ENCODE measurements at regions not wholly inside any gene's neighbourhood (a gene's known extent, or its start where the extent isn't known, plus 50 kb on each side); places are given as distances from the start of the nearest gene placed in this dataset.

DNA sequence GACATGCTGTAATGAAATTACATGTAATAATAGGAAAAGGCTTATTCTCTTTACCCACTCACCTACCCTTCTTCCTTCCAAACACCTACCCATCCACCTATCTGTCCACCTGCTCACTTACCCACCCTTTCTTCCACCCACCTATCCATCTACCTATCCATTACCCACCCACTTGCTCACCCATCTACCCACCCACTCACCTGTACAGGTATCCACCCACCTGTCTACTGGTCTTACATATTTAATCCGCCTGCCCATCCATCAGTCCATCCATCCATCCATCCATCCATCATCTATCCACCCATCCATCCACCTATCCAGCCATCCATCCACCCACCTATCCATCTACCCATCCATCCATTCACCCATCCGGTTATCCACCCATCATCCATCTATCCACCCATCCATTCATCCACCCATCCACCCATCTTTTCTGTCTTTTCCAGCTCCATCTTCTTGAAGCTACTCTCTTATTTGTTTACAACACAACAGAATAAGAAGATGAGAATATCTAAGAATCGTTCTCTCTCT is 133.3 kb upstream of the STX18 start:
- TF ChIP-seq CBX5 (IDR thresholded peaks at IDR 0.05; ENCODE audit: low read depth) (no peak), POLR2AphosphoS5 (IDR thresholded peaks at IDR 0.05; ENCODE audit: low read length) (no peak), POLR2A (IDR thresholded peaks at IDR 0.05; ENCODE audit: low read depth, low read length) (no peak), BRCA1 (IDR thresholded peaks at IDR 0.05; ENCODE audit: low read depth, low read length) (no peak), HCFC1 (IDR thresholded peaks at IDR 0.05; ENCODE audit: low read length) (no peak), TCF12 (IDR thresholded peaks at IDR 0.05; ENCODE audit: low read depth, low read length) (no peak), BCL11A (IDR thresholded peaks at IDR 0.05; ENCODE audit: low read depth, low read length) (no peak), BHLHE40 (IDR thresholded peaks at IDR 0.05; ENCODE audit: borderline replicate concordance in 1 of 2, low read depth in 2 of 2, low read length in 1 of 2) (no peak), LARP7 (IDR thresholded peaks at IDR 0.05) (no peak)
- TF ChIP-seq, protein P1, sequence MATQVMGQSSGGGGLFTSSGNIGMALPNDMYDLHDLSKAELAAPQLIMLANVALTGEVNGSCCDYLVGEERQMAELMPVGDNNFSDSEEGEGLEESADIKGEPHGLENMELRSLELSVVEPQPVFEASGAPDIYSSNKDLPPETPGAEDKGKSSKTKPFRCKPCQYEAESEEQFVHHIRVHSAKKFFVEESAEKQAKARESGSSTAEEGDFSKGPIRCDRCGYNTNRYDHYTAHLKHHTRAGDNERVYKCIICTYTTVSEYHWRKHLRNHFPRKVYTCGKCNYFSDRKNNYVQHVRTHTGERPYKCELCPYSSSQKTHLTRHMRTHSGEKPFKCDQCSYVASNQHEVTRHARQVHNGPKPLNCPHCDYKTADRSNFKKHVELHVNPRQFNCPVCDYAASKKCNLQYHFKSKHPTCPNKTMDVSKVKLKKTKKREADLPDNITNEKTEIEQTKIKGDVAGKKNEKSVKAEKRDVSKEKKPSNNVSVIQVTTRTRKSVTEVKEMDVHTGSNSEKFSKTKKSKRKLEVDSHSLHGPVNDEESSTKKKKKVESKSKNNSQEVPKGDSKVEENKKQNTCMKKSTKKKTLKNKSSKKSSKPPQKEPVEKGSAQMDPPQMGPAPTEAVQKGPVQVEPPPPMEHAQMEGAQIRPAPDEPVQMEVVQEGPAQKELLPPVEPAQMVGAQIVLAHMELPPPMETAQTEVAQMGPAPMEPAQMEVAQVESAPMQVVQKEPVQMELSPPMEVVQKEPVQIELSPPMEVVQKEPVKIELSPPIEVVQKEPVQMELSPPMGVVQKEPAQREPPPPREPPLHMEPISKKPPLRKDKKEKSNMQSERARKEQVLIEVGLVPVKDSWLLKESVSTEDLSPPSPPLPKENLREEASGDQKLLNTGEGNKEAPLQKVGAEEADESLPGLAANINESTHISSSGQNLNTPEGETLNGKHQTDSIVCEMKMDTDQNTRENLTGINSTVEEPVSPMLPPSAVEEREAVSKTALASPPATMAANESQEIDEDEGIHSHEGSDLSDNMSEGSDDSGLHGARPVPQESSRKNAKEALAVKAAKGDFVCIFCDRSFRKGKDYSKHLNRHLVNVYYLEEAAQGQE (IDR thresholded peaks at IDR 0.05; ENCODE audit: low read depth, low read length), result no peak
- TF ChIP-seq, protein P2, sequence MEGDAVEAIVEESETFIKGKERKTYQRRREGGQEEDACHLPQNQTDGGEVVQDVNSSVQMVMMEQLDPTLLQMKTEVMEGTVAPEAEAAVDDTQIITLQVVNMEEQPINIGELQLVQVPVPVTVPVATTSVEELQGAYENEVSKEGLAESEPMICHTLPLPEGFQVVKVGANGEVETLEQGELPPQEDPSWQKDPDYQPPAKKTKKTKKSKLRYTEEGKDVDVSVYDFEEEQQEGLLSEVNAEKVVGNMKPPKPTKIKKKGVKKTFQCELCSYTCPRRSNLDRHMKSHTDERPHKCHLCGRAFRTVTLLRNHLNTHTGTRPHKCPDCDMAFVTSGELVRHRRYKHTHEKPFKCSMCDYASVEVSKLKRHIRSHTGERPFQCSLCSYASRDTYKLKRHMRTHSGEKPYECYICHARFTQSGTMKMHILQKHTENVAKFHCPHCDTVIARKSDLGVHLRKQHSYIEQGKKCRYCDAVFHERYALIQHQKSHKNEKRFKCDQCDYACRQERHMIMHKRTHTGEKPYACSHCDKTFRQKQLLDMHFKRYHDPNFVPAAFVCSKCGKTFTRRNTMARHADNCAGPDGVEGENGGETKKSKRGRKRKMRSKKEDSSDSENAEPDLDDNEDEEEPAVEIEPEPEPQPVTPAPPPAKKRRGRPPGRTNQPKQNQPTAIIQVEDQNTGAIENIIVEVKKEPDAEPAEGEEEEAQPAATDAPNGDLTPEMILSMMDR (IDR thresholded peaks at IDR 0.05 in 2 of 3, conservative IDR thresholded peaks at IDR 0.05 in 1 of 3; ENCODE audit: control insufficient read depth in 2 of 3, extremely low read depth in 1 of 3, insufficient read depth in 1 of 3, low read depth in 3 of 3, low read length in 3 of 3), result no peak

Data from GM12878 (cell line).